SK-N-SH (cell line): ENCODE measurements at regions not wholly inside any gene's neighbourhood (a gene's known extent, or its start where the extent isn't known, plus 50 kb on each side); places are given as distances from the start of the nearest gene placed in this dataset.

ENCODE experiments used
- CTCF ChIA-PET: fragments of 300-600, 350-600 bp; formaldehyde crosslinking; extraction: SDS; loops from one replicate; lab custom pipeline; 2021; lab: Yijun Ruan, JAX
- POLR2A ChIA-PET: fragments of 350-600 bp; sonication (Branson Sonifier 250); formaldehyde crosslinking; extraction: SDS; loops from one replicate; lab custom pipeline; 2020; ENCODE audit warnings: antibody characterized with exemption, inconsistent platforms; lab: Yijun Ruan, JAX
- DNase-seq: peaks from one replicate; pipeline ENCODE4 v3.0.0; 2012
- H2AFZ ChIP-seq: fragments of 200-600 bp; sonication (generic); 2 replicates; pipeline ENCODE4 v1.8.1; 2016; ENCODE audit warnings: antibody characterized with exemption, mild to moderate bottlenecking, low read depth
- H3F3A ChIP-seq: fragments of 200-600 bp; sonication (generic); replicated peaks from 2 replicates; pipeline ENCODE3; 2016; ENCODE audit warnings: antibody characterized with exemption, mild to moderate bottlenecking; ENCODE audit not compliant: insufficient read depth
- H3K27ac ChIP-seq, 2 experiments: fragments of 200-500 bp in 1 of 2; fragments of 200-600 bp in 1 of 2; sonication (Bioruptor generic) in 1 of 2; sonication (generic), shearing (Covaris generic) in 1 of 2; 2 replicates each; pipeline versions ENCODE4 v1.5.1 to v1.6.1; 2014 to 2016; ENCODE audit warnings: low read depth in 2 of 2, inconsistent platforms in 1 of 2, low read length in 1 of 2, mild to moderate bottlenecking in 1 of 2, mixed read lengths in 1 of 2
- H3K27me3 ChIP-seq: fragments of 200-600 bp; sonication (generic), shearing (Covaris generic); 2 replicates; pipeline ENCODE4 v1.6.1; 2016; ENCODE audit warnings: mixed run types; ENCODE audit not compliant: insufficient read depth
- H3K36me3 ChIP-seq, 2 experiments: fragments of 200-500 bp in 1 of 2; fragments of 200-600 bp in 1 of 2; sonication (Bioruptor generic) in 1 of 2; sonication (generic) in 1 of 2; replicated peaks in 1 of 2; 2 replicates each; pipeline versions ENCODE3 to v1.5.1; 2014 to 2016; ENCODE audit warnings: low read length in 1 of 2, mild to moderate bottlenecking in 1 of 2; ENCODE audit not compliant: insufficient read depth in 2 of 2, control insufficient read depth in 1 of 2
- H3K4me1 ChIP-seq, 2 experiments: fragments of 200-500 bp in 1 of 2; fragments of 200-600 bp in 1 of 2; sonication (Bioruptor generic) in 1 of 2; sonication (generic), shearing (Covaris generic) in 1 of 2; 2 replicates each; pipeline versions ENCODE4 v1.5.1 to v1.6.1; 2014 to 2016; ENCODE audit warnings: low read depth in 1 of 2, low read length in 1 of 2, mixed run types in 1 of 2; ENCODE audit not compliant: insufficient read depth in 2 of 2, control insufficient read depth in 1 of 2
- H3K4me2 ChIP-seq: fragments of 200-600 bp; sonication (generic), shearing (Covaris generic); 2 replicates; pipeline ENCODE4 v1.6.1; 2017; ENCODE audit warnings: mixed run types
- H3K4me3 ChIP-seq, 2 experiments: fragments of 200-500 bp in 1 of 2; fragments of 200-600 bp in 1 of 2; sonication (Bioruptor generic) in 1 of 2; sonication (generic), shearing (Covaris generic) in 1 of 2; 2 replicates each; pipeline versions ENCODE4 v1.5.1 to v1.8.1; 2014 to 2016; ENCODE audit warnings: low read depth in 2 of 2, inconsistent platforms in 1 of 2, low read length in 1 of 2, mild to moderate bottlenecking in 1 of 2, mixed read lengths in 1 of 2, moderate library complexity in 1 of 2
- H3K79me2 ChIP-seq: fragments of 200-600 bp; sonication (generic); 2 replicates; pipeline ENCODE4 v1.8.1; 2017; ENCODE audit warnings: mild to moderate bottlenecking; ENCODE audit not compliant: insufficient read depth
- H3K9ac ChIP-seq: fragments of 200-600 bp; sonication (generic); 2 replicates; pipeline ENCODE4 v1.6.1; 2017; ENCODE audit warnings: mixed run types
- H3K9me2 ChIP-seq: fragments of 200-600 bp; sonication (generic); 2 replicates; pipeline ENCODE4 v1.6.1; 2017; ENCODE audit warnings: mixed run types
- H3K9me3 ChIP-seq: fragments of 200-600 bp; sonication (generic); 2 replicates; pipeline ENCODE4 v1.6.1; 2017; ENCODE audit warnings: mixed run types, mild to moderate bottlenecking, moderate library complexity
- H4K20me1 ChIP-seq: fragments of 200-600 bp; sonication (generic); 2 replicates; pipeline ENCODE4 v1.6.1; 2017; ENCODE audit warnings: mild to moderate bottlenecking, mixed run types; ENCODE audit not compliant: insufficient read depth
- CHD2 ChIP-seq: fragments of 150-350 bp; IDR thresholded peaks from 2 replicates; pipeline ENCODE4 v1.6.1; 2018; ENCODE audit warnings: low read length; ENCODE audit not compliant: partially characterized antibody
- CTCF ChIP-seq: fragments of 200-600 bp; sonication (generic); IDR thresholded peaks from 2 replicates; pipeline ENCODE4 v1.6.1; 2017; ENCODE audit warnings: antibody characterized with exemption, mild to moderate bottlenecking, moderate library complexity
- ELF1 ChIP-seq: IDR thresholded peaks from 2 replicates; pipeline ENCODE4 v1.4.0; 2012
- EZH2phosphoT487 ChIP-seq: fragments of 200-600 bp; sonication (generic); IDR thresholded peaks from 2 replicates; pipeline ENCODE4 v1.6.1; 2017; ENCODE audit warnings: low read depth, mixed run types, mild to moderate bottlenecking, antibody characterized with exemption, moderate library complexity, borderline replicate concordance
- FOXJ3 ChIP-seq: sonication (generic); formaldehyde crosslinking; IDR thresholded peaks from 2 replicates; pipeline ENCODE4 v1.5.1; 2020; ENCODE audit warnings: mild to moderate bottlenecking, missing genetic modification reagents
- GATA2 ChIP-seq: sonication (generic); formaldehyde crosslinking; IDR thresholded peaks from 2 replicates; pipeline ENCODE4 v1.5.0; 2020; ENCODE audit warnings: mild to moderate bottlenecking, missing genetic modification reagents
- MAX ChIP-seq: IDR thresholded peaks from 2 replicates; pipeline ENCODE4 v1.4.0; 2012; ENCODE audit warnings: low read depth
- MEF2A ChIP-seq: IDR thresholded peaks from 2 replicates; pipeline ENCODE4 v1.4.0; 2012; ENCODE audit warnings: low read depth, borderline replicate concordance
- NFIC ChIP-seq: IDR thresholded peaks from 2 replicates; pipeline ENCODE4 v1.4.0; 2012; ENCODE audit warnings: borderline replicate concordance
- NRF1 ChIP-seq: IDR thresholded peaks from 2 replicates; pipeline ENCODE4 v1.6.1; 2012; ENCODE audit warnings: low read depth, mild to moderate bottlenecking, low read length
- PBX3 ChIP-seq: IDR thresholded peaks from 2 replicates; pipeline ENCODE4; 2012
- POLR2AphosphoS5 ChIP-seq: IDR thresholded peaks from 2 replicates; pipeline ENCODE4 v1.6.1; 2012; ENCODE audit warnings: low read depth, low read length
- RCOR1 ChIP-seq: fragments of 150-350 bp; IDR thresholded peaks from 2 replicates; pipeline ENCODE4 v1.6.1; 2017; ENCODE audit warnings: antibody characterized with exemption, low read length
- RXRA ChIP-seq: IDR thresholded peaks from 2 replicates; pipeline ENCODE4 v1.4.0; 2012; ENCODE audit warnings: low read depth, mild to moderate bottlenecking, borderline replicate concordance
- SIN3A ChIP-seq: IDR thresholded peaks from 2 replicates; pipeline ENCODE4 v1.6.1; 2012; ENCODE audit warnings: low read depth, mild to moderate bottlenecking, low read length, moderate library complexity, borderline replicate concordance
- SMC3 ChIP-seq: IDR thresholded peaks from 2 replicates; pipeline ENCODE4 v1.6.1; 2012; ENCODE audit warnings: low read depth, low read length, improper control_type of control experiment
- TCF12 ChIP-seq: IDR thresholded peaks from 2 replicates; pipeline ENCODE4 v1.4.0; 2012
- USF1 ChIP-seq: IDR thresholded peaks from 2 replicates; pipeline ENCODE4 v1.4.0; 2012; ENCODE audit warnings: low read depth, borderline replicate concordance
- USF2 ChIP-seq: fragments of 150-350 bp; IDR thresholded peaks from 2 replicates; pipeline ENCODE4 v1.6.1; 2017; ENCODE audit warnings: antibody characterized with exemption, low read length, low read depth, borderline replicate concordance
- YY1 ChIP-seq: IDR thresholded peaks from 2 replicates; pipeline ENCODE4 v1.4.0; 2012; ENCODE audit warnings: low read depth, mild to moderate bottlenecking
- ZBTB33 ChIP-seq: IDR thresholded peaks from 2 replicates; pipeline ENCODE4 v1.4.0; 2012; ENCODE audit warnings: low read depth, borderline replicate concordance
- WGBS: methylation state at CpG from one replicate; pipeline ENCODE4 v1.1.6; 2017; ENCODE audit warnings: low lambda C conversion rate; 5-methylcytosine and 5-hydroxymethylcytosine counted together

GRCh38 chr5:129246088-129246487 is 151.5 kb downstream of the ISOC1 start:
- CTCF ChIA-PET: no interaction called here
- no peaks in the 10 kb centered on the region for H3K9me2 ChIP-seq
- H2AFZ ChIP-seq: no peak overlapping the region
- no peak overlapping the region for H3K9ac ChIP-seq
- no peaks in the 10 kb centered on the region for H3K27me3 ChIP-seq
- no peak overlapping the region for H3K4me2 ChIP-seq
- no peaks in the 10 kb centered on the region for H3K36me3 ChIP-seq
- H3F3A ChIP-seq: no peaks in the 10 kb centered on the region
- no peak overlapping the region for H3K27ac ChIP-seq
- WGBS: 16% methylated on average over 3 of the region's 3 CpGs
- H4K20me1 ChIP-seq: no peaks in the 10 kb centered on the region
- DNase-seq: no peak
- H3K9me3 ChIP-seq: no peaks in the 10 kb centered on the region
- no peaks in the 10 kb centered on the region for H3K79me2 ChIP-seq
- TF ChIP-seq SMC3 (no peak), POLR2AphosphoS5 (no peak), GATA2 (CRISPR knock-in tag) (no peak), PBX3 (no peak), RXRA (no peak), CHD2 (no peak), YY1 (no peak), MAX (no peak), NFIC (no peak), EZH2phosphoT487 (no peak), FOXJ3 (no peak)
- TF ChIP-seq, all 33 proteins: peak for 0
- H3K4me1 ChIP-seq: peaks cover 0 to 2% of the 10 kb centered on the region in 2 experiments; a peak in 2 of 4 replicates
- POLR2A ChIA-PET: no interaction called here
- no peak overlapping the region for H3K4me3 ChIP-seq

- Histone ChIP-seq H3K4me1 (peaks cover 0 to 2% of the 10 kb centered on the region in 2 experiments; a peak in 2 of 4 replicates), H3K9me3 (no peaks in the 10 kb centered on the region), H3K36me3 (no peaks in the 10 kb centered on the region), H3K27me3 (no peaks in the 10 kb centered on the region), H4K20me1 (no peaks in the 10 kb centered on the region), H3K27ac (no peak overlapping the region; a peak in 1 of 4 replicates), H3K9ac (no peak overlapping the region), H3K79me2 (no peaks in the 10 kb centered on the region), H3K4me2 (no peak overlapping the region), H3K4me3 (no peak overlapping the region), H2AFZ (no peak overlapping the region), H3F3A (no peaks in the 10 kb centered on the region), H3K9me2 (no peaks in the 10 kb centered on the region)
- 20% methylated on average over 9 of the region's 9 CpGs for WGBS
- DNase-seq: no peak
- CTCF ChIA-PET: no interaction called here
- POLR2A ChIA-PET: no interaction called here
- TF ChIP-seq RCOR1: no peak
- no peak for TF ChIP-seq MEF2A
- no peak for TF ChIP-seq TCF12
- no peak for TF ChIP-seq ZBTB33
- no peak for TF ChIP-seq USF1
- TF ChIP-seq NFIC: no peak
- no peak for TF ChIP-seq SIN3A
- no peak for TF ChIP-seq NRF1
- TF ChIP-seq CTCF: no peak
- TF ChIP-seq MAX: no peak
- no peak for TF ChIP-seq USF2
- no peak for TF ChIP-seq PBX3
- no peak for TF ChIP-seq ELF1
- TF ChIP-seq RXRA: no peak
These were observed 155.3 kb downstream of the ISOC1 start for GRCh38 chr5:129249886-129250285.
